ENCODE measurements at regions not wholly inside any gene's neighbourhood (a gene's known extent, or its start where the extent isn't known, plus 50 kb on each side); places are given as distances from the start of the nearest gene placed in this dataset.

- Histone ChIP-seq H3K4me1 (no peaks in the 10 kb centered on the region), H3K27ac (replicated peaks) (no peak overlapping the region), H3K9me3 (replicated peaks) (no peaks in the 10 kb centered on the region), H3K27me3 (ENCODE audit: low read depth) (no peaks in the 10 kb centered on the region), H3K36me3 (no peaks in the 10 kb centered on the region), H3K4me3 (no peak overlapping the region)
- intact Hi-C loops (cut with micrococcal nuclease) = no loop called here
- no peak for TF ChIP-seq CTCF (IDR thresholded peaks at IDR 0.05; ENCODE audit: borderline replicate concordance)
- no peak for DNase-seq
Measured at GRCh38 chr5:105554568-105555169, 1992.1 kb upstream of the NUDT12 start.

GRCh38 chr5:105544300-105544699, 1981.7 kb upstream of the NUDT12 start:
- intact Hi-C loops (cut with micrococcal nuclease) = no loop called here
- no peak for TF ChIP-seq CTCF (IDR thresholded peaks at IDR 0.05; ENCODE audit: borderline replicate concordance)
- Histone ChIP-seq H3K36me3 (no peaks in the 10 kb centered on the region), H3K4me1 (no peaks in the 10 kb centered on the region), H3K27me3 (ENCODE audit: low read depth) (no peaks in the 10 kb centered on the region), H3K9me3 (replicated peaks) (no peaks in the 10 kb centered on the region), H3K27ac (replicated peaks) (no peak overlapping the region), H3K4me3 (no peak overlapping the region)
- no peak for DNase-seq

GRCh38 chr5:105536675-105537074, 1974.1 kb upstream of the NUDT12 start:
- H3K4me1 ChIP-seq = no peaks in the 10 kb centered on the region
- DNase-seq = no peak
- H3K27me3 ChIP-seq (ENCODE audit: low read depth) = no peaks in the 10 kb centered on the region
- intact Hi-C loops (cut with micrococcal nuclease) = no loop called here
- H3K27ac ChIP-seq (replicated peaks) = no peak overlapping the region
- no peak overlapping the region for H3K4me3 ChIP-seq
- TF ChIP-seq CTCF (IDR thresholded peaks at IDR 0.05; ENCODE audit: borderline replicate concordance) = no peak
- no peaks in the 10 kb centered on the region for H3K36me3 ChIP-seq
- H3K9me3 ChIP-seq (replicated peaks) = peaks cover 4% of the 10 kb centered on the region

- H3K4me1 ChIP-seq = no peaks in the 10 kb centered on the region
- TF ChIP-seq CTCF (IDR thresholded peaks at IDR 0.05; ENCODE audit: borderline replicate concordance) = no peak
- intact Hi-C loops (cut with micrococcal nuclease) = no loop called here
- no peaks in the 10 kb centered on the region for H3K36me3 ChIP-seq
- no peaks in the 10 kb centered on the region for H3K27me3 ChIP-seq (ENCODE audit: low read depth)
- H3K27ac ChIP-seq (replicated peaks) = no peak overlapping the region
- no peak for DNase-seq
- no peak overlapping the region for H3K4me3 ChIP-seq
- peaks cover 59% of the 10 kb centered on the region for H3K9me3 ChIP-seq (replicated peaks)
Measured at GRCh38 chr5:105530716-105531261, 1968.2 kb upstream of the NUDT12 start.

- no peaks in the 10 kb centered on the region for H3K27me3 ChIP-seq (ENCODE audit: low read depth)
- H3K27ac ChIP-seq (replicated peaks) = no peak overlapping the region
- no peak overlapping the region for H3K4me3 ChIP-seq
- no peaks in the 10 kb centered on the region for H3K4me1 ChIP-seq
- no peak for DNase-seq
- TF ChIP-seq CTCF (IDR thresholded peaks at IDR 0.05; ENCODE audit: borderline replicate concordance) = no peak
- no peaks in the 10 kb centered on the region for H3K36me3 ChIP-seq
- peaks cover 68% of the 10 kb centered on the region for H3K9me3 ChIP-seq (replicated peaks)
- intact Hi-C loops (cut with micrococcal nuclease) = no loop called here
Measured at GRCh38 chr5:105529851-105530250, 1967.3 kb upstream of the NUDT12 start.

Data from left ventricle myocardium inferior (tissue), 1 donor.